GM18498 (cell line): ENCODE measurements at regions not wholly inside any gene's neighbourhood (a gene's known extent, or its start where the extent isn't known, plus 50 kb on each side); places are given as distances from the start of the nearest gene placed in this dataset.

Experiments
- ATAC-seq: cut with Tn5 transposase; IDR thresholded peaks from one replicate; pipeline ENCODE4 v1.9.1; 2021; ENCODE audit warnings: mild to moderate bottlenecking, moderate library complexity; ENCODE audit not compliant: unreplicated experiment

- ATAC-seq, result no peak
Observed at GRCh38 chr14:82511399-82511798, 977.7 kb upstream of the SEL1L start.

GRCh38 chr14:82520765-82521164 lies 987.1 kb upstream of the SEL1L start:
- ATAC-seq, result no peak

GRCh38 chr14:82521191-82521590 lies 987.5 kb upstream of the SEL1L start:
- ATAC-seq, result no peak

GRCh38 chr14:82528016-82528415 lies 994.4 kb upstream of the SEL1L start:
- ATAC-seq, result no peak

- no peak for ATAC-seq
Observed at GRCh38 chr14:82533351-82533750, 999.7 kb upstream of the SEL1L start.

GRCh38 chr14:82536566-82536965 lies 1002.9 kb upstream of the SEL1L start:
- no peak for ATAC-seq

GRCh38 chr14:82537831-82538230 lies 1004.2 kb upstream of the SEL1L start:
- no peak for ATAC-seq

GRCh38 chr14:82546401-82546800 lies 1012.7 kb upstream of the SEL1L start:
- ATAC-seq, result no peak

GRCh38 chr14:82549306-82549990 lies 1015.8 kb upstream of the SEL1L start:
- ATAC-seq, result no peak

GRCh38 chr14:82562881-82563280 lies 1029.2 kb upstream of the SEL1L start:
- no peak for ATAC-seq

- no peak for ATAC-seq
Observed at GRCh38 chr14:82565825-82566224, 1032.2 kb upstream of the SEL1L start.

GRCh38 chr14:82587226-82587625 lies 1053.6 kb upstream of the SEL1L start:
- no peak for ATAC-seq

GRCh38 chr14:82595466-82595865 lies 1061.8 kb upstream of the SEL1L start:
- no peak for ATAC-seq

- ATAC-seq, result no peak
Observed at GRCh38 chr14:82602794-82603193, 1069.1 kb upstream of the SEL1L start.

- no peak for ATAC-seq
Observed at GRCh38 chr14:82604819-82605218, 1071.2 kb upstream of the SEL1L start.

- ATAC-seq, result no peak
Observed at GRCh38 chr14:82621881-82622450, 1088.3 kb upstream of the SEL1L start.

- ATAC-seq, result no peak
Observed at GRCh38 chr14:82626156-82627066, 1092.8 kb upstream of the SEL1L start.

- ATAC-seq, result no peak
Observed at GRCh38 chr14:82635915-82636314, 1102.3 kb upstream of the SEL1L start.

- no peak for ATAC-seq
Observed at GRCh38 chr14:82636426-82636825, 1102.8 kb upstream of the SEL1L start.

GRCh38 chr14:82641050-82641540 lies 1107.4 kb upstream of the SEL1L start:
- no peak for ATAC-seq

- ATAC-seq, result no peak
Observed at GRCh38 chr14:82642425-82642824, 1108.8 kb upstream of the SEL1L start.
